GM19395 (cell line): ENCODE measurements at regions not wholly inside any gene's neighbourhood (a gene's known extent, or its start where the extent isn't known, plus 50 kb on each side); places are given as distances from the start of the nearest gene placed in this dataset.
"Not testable (repeated sequence)": the region's sequence is repeated elsewhere in the genome, so short reads cannot be mapped to it uniquely, and the experiment has no call there.

Source experiments
- ATAC-seq: cut with Tn5 transposase; IDR thresholded peaks from one replicate; pipeline ENCODE4 v1.9.1; 2021; ENCODE audit warnings: mild to moderate bottlenecking, moderate library complexity; ENCODE audit not compliant: unreplicated experiment

GRCh38 chr10:84844461-84844860 is 516.1 kb downstream of the CCSER2 start:
- no peak for ATAC-seq

GRCh38 chr10:84845628-84846261 is 517.4 kb downstream of the CCSER2 start:
- peak; percentile 70 for ATAC-seq

GRCh38 chr10:84846658-84847316 is 518.4 kb downstream of the CCSER2 start:
- ATAC-seq: no peak

- ATAC-seq: no peak
Observed at GRCh38 chr10:84848967-84849366, 520.6 kb downstream of the CCSER2 start.

- ATAC-seq: no peak
Observed at GRCh38 chr10:84850826-84851225, 522.4 kb downstream of the CCSER2 start.

- no peak for ATAC-seq
Observed at GRCh38 chr10:84854439-84854838, 526.0 kb downstream of the CCSER2 start.

- no peak for ATAC-seq
Observed at GRCh38 chr10:84860855-84861254, 532.5 kb downstream of the CCSER2 start.

GRCh38 chr10:84862551-84862950 is 534.2 kb downstream of the CCSER2 start:
- no peak for ATAC-seq

- no peak for ATAC-seq
Observed at GRCh38 chr10:84863675-84864074, 535.3 kb downstream of the CCSER2 start.

GRCh38 chr10:84876116-84876999 is 548.0 kb downstream of the CCSER2 start:
- ATAC-seq: no peak

- ATAC-seq: no peak
Observed at GRCh38 chr10:84879991-84880390, 551.6 kb downstream of the CCSER2 start.

- not testable (repeated sequence) for ATAC-seq
Observed at GRCh38 chr10:84881696-84882095, 553.3 kb downstream of the CCSER2 start.

GRCh38 chr10:84890706-84891105 is 562.3 kb downstream of the CCSER2 start:
- ATAC-seq: no peak

- no peak for ATAC-seq
Observed at GRCh38 chr10:84891631-84892030, 563.2 kb downstream of the CCSER2 start.

GRCh38 chr10:84895541-84895940 is 567.2 kb downstream of the CCSER2 start:
- no peak for ATAC-seq

GRCh38 chr10:84896909-84897308 is 568.5 kb downstream of the CCSER2 start:
- ATAC-seq: no peak

GRCh38 chr10:84899268-84899667 is 570.9 kb downstream of the CCSER2 start:
- no peak for ATAC-seq

- ATAC-seq: no peak
Observed at GRCh38 chr10:84900141-84900540, 571.8 kb downstream of the CCSER2 start.

- no peak for ATAC-seq
Observed at GRCh38 chr10:84901885-84902284, 573.5 kb downstream of the CCSER2 start.

GRCh38 chr10:84902553-84902952 is 574.2 kb downstream of the CCSER2 start:
- no peak for ATAC-seq

- ATAC-seq: no peak
Observed at GRCh38 chr10:84903320-84903719, 574.9 kb downstream of the CCSER2 start.
